Calu3 (cell line): ENCODE measurements at regions not wholly inside any gene's neighbourhood (a gene's known extent, or its start where the extent isn't known, plus 50 kb on each side); places are given as distances from the start of the nearest gene placed in this dataset.

Experiments used
- BruUV-seq: library from RNA; stranded (reverse); fragments of 400-500 nt; replicated peaks from 2 replicates; lab custom pipeline; 2021; lab: Mats Ljungman, UMichigan
- CTCF ChIA-PET: fragments of 300-600 bp; sonication (Branson Sonifier 250); formaldehyde crosslinking; loops from one replicate; lab custom pipeline; 2022; ENCODE audit warnings: antibody characterized with exemption; lab: Charles Lee
- DNase-seq: peaks from one replicate; pipeline ENCODE4 v3.0.0; 2022
- H3K27ac Mint-ChIP-seq: one replicate; pipeline ENCODE4 v1.8.0; 2022; ENCODE audit warnings: mixed read lengths; ENCODE audit not compliant: unreplicated experiment
- H3K27me3 Mint-ChIP-seq: one replicate; pipeline ENCODE4 v1.8.0; 2022; ENCODE audit warnings: mixed read lengths; ENCODE audit not compliant: unreplicated experiment
- H3K36me3 Mint-ChIP-seq: one replicate; pipeline ENCODE4 v1.8.0; 2022; ENCODE audit warnings: mild to moderate bottlenecking, moderate library complexity, mixed read lengths; ENCODE audit not compliant: insufficient read depth, unreplicated experiment
- H3K4me1 Mint-ChIP-seq: one replicate; pipeline ENCODE4 v1.8.0; 2022; ENCODE audit warnings: mild to moderate bottlenecking, low read depth, mixed read lengths; ENCODE audit not compliant: unreplicated experiment
- H3K4me3 Mint-ChIP-seq: one replicate; pipeline ENCODE4 v1.8.0; 2022; ENCODE audit warnings: mild to moderate bottlenecking, low read depth, moderate library complexity, mixed read lengths; ENCODE audit not compliant: unreplicated experiment
- H3K9me3 Mint-ChIP-seq: one replicate; pipeline ENCODE4 v1.8.0; 2022; ENCODE audit warnings: low read depth, mixed read lengths; ENCODE audit not compliant: unreplicated experiment
- CTCF ChIP-seq: fragments of 200-600 bp; IDR thresholded peaks from one replicate; pipeline ENCODE4 v1.8.0; 2022; ENCODE audit warnings: antibody characterized with exemption; ENCODE audit not compliant: unreplicated experiment
- intact Hi-C: fragments of 100-400 bp; cut with micrococcal nuclease; formaldehyde crosslinking; loops from one replicate; pipeline ENCODE4 v1.10.0; 2022; ENCODE audit not compliant: unreplicated experiment

GRCh38 chr6:102907181-102907580 is 1513.7 kb downstream of the GRIK2 start:
- no peak for TF ChIP-seq CTCF
- Mint-ChIP-seq H3K27ac (no peak overlapping the region), H3K9me3 (peaks cover 4% of the 10 kb centered on the region), H3K36me3 (no peaks in the 10 kb centered on the region), H3K4me1 (no peaks in the 10 kb centered on the region), H3K4me3 (no peak overlapping the region), H3K27me3 (no peaks in the 10 kb centered on the region)
- no peak for DNase-seq
- intact Hi-C loops = no loop called here
- CTCF ChIA-PET = no interaction called here
- no TSS peak for BruUV-seq

GRCh38 chr6:102902471-102902870 is 1509.0 kb downstream of the GRIK2 start:
- no TSS peak for BruUV-seq
- Mint-ChIP-seq H3K27me3 (no peaks in the 10 kb centered on the region), H3K4me1 (peaks cover 10% of the 10 kb centered on the region), H3K4me3 (no peak overlapping the region), H3K9me3 (peaks cover 11% of the 10 kb centered on the region), H3K27ac (no peak overlapping the region), H3K36me3 (no peaks in the 10 kb centered on the region)
- intact Hi-C loops = no loop called here
- no peak for DNase-seq
- no peak for TF ChIP-seq CTCF
- CTCF ChIA-PET = no interaction called here

GRCh38 chr6:102895683-102896082 is 1502.2 kb downstream of the GRIK2 start:
- DNase-seq = no peak
- intact Hi-C loops = no loop called here
- Mint-ChIP-seq H3K27me3 (no peaks in the 10 kb centered on the region), H3K4me1 (peaks cover 6% of the 10 kb centered on the region), H3K4me3 (no peak overlapping the region), H3K36me3 (no peaks in the 10 kb centered on the region), H3K9me3 (peaks cover 4% of the 10 kb centered on the region), H3K27ac (no peak overlapping the region)
- no peak for TF ChIP-seq CTCF
- no TSS peak for BruUV-seq
- CTCF ChIA-PET = no interaction called here

- Mint-ChIP-seq H3K4me3 (no peak overlapping the region), H3K4me1 (no peaks in the 10 kb centered on the region), H3K27me3 (no peaks in the 10 kb centered on the region), H3K27ac (no peak overlapping the region), H3K9me3 (peaks cover 4% of the 10 kb centered on the region), H3K36me3 (no peaks in the 10 kb centered on the region)
- BruUV-seq = no TSS peak
- intact Hi-C loops = no loop called here
- DNase-seq = no peak
- CTCF ChIA-PET = no interaction called here
- TF ChIP-seq CTCF = no peak
Observed at GRCh38 chr6:102885165-102885564, 1491.7 kb downstream of the GRIK2 start.
